HG03442 (cell line): ENCODE measurements at regions not wholly inside any gene's neighbourhood (a gene's known extent, or its start where the extent isn't known, plus 50 kb on each side); places are given as distances from the start of the nearest gene placed in this dataset.

Source experiments
- ATAC-seq: cut with Tn5 transposase; IDR thresholded peaks from one replicate; pipeline ENCODE4 v1.9.1; 2021; ENCODE audit warnings: mild to moderate bottlenecking, moderate library complexity; ENCODE audit not compliant: unreplicated experiment

- ATAC-seq: no peak
Observed at GRCh38 chr14:38850664-38851063, 252.4 kb downstream of the SEC23A start.

DNA sequence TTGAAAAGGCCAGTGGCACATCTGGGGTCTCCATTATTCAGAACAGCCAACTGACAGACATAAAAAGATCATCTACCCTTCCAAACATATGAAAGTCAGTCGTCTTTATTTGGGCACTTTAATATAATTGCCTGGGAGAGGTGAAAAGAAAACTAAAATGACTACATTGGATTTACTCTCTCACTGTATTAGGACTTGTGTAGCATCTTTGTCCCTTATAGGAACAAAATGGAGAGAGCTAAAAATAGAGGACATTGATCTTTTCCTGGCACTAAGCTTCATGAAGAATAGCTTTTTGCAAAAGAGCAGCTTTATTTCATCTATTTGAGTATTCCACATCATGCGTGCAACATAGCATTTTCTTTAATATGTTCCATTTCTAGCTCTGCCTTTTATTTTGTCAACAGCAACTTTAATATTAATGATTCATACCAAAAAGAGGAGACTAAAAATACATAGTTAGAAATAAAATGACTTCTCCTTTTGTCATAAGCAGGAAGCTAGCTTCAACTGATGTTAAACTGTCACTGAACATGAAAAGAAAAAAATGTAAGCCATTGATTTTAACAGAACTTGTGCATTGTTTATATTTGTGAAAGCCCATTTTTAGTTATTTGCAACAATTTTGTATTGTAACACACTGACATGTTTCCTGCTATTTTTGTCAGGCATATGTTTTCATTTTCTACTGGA is 254.6 kb downstream of the SEC23A start:
- no peak for ATAC-seq

- no peak for ATAC-seq
Observed at GRCh38 chr14:38847161-38847560, 255.9 kb downstream of the SEC23A start.

DNA sequence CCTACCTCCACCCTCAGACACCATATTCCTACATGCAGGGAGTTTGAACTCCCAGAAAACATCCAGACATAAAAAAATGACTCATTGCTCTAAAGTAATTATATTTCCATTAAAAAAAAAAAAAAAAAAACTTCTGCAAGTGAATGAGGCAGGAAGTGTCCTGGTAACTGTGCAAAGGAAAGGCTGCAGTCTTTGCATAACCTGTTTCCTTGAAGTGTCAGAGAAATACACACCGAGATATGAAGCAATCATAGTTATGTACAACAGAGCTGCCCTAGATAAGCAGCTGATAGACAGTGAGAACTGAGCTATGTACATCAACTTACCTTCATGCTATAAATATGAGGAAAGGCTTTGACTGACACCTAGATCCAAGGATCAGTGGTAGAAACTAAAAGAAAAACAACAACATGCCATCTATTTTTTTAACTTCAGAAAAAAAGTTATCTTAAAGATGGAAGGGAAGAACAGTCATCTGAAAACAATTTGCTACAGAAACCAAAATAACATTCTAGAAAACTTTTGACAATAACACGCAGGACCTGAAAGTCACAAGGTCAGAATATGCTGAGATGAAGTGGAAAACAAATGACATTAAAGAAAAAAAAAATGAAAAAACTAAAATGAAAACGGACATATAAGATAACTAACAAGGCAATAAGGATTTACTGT is 263.2 kb downstream of the SEC23A start:
- ATAC-seq: no peak

GRCh38 chr14:38838979-38839323 is 264.1 kb downstream of the SEC23A start:
- ATAC-seq: no peak

DNA sequence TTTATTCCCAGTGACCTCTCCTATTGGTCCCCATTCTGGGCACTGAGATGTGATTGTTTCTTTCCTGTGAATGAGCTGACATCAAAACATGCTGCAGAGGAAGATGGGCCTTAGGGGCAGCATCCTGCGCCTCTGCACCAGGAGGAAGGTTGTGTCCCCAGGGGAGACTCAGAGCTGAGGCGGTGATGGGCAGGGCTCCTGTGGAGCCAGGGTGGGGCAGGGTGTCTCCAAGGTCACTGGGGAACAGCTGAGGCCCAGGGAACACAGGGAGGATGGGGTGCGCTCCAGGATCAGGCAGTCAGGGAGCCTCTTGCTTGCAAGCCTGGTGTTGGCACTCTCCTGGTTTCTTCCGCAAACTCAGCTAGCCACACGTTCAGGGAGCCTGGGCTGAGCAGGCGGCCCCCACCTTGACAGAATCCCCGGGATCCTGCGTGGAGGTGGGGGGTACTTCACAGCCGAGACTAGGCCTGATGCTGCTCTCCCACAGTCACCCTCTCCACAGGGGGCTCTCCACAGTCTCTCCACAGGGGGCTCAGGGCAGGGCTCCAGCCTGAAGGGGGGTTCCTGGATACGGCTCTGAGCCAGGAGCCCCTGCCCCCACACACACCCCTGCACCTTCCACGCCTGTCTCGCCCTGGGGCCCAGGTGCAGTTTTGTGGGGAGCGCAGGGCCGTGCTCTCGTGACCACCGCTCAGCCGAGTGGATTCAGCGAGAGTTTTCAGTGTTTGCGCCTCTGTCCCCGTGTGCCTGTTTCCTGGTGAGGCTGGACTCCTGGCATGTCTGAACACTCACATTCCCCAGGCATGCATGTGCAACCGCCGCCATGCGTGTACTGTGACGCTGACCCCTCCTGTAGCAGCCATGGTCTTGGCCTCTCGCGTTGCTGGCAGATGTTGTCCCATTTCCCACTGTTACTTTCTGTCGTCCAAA is 264.7 kb downstream of the SEC23A start:
- ATAC-seq: no peak

DNA sequence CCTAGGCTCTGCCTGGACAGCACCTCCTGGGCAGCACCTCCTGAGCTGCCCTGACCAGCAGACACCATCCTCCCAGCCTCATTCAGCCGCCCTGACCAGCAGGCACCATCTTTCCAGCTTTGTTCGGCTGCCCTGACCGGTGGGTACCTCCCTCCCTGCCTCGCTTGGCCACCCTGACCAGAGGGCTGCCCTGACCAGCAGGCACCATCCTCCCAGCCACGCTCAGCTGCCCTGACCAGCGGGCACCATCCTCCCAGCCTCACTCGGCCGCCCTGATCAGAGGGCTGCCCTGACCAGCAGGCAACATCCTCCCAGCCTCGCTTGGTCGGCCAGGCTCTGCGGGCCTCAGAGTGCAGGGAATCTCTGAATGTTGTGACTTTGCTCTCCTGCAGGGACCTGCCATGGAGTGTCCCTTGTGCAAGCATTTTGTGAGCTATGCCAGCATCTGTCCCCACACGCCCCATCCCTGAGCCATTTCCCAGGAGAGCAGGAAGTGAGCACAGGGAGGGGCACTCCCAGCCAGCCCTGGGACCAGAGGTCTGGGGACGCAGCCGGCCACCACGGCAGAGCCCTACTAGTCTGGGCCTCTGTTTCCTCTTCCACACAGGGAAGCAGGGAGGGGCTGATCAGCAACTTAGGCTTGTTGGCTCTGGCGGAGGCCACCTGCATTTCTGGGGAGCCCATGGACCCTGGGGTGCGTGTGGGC is 265.5 kb downstream of the SEC23A start:
- no peak for ATAC-seq

DNA sequence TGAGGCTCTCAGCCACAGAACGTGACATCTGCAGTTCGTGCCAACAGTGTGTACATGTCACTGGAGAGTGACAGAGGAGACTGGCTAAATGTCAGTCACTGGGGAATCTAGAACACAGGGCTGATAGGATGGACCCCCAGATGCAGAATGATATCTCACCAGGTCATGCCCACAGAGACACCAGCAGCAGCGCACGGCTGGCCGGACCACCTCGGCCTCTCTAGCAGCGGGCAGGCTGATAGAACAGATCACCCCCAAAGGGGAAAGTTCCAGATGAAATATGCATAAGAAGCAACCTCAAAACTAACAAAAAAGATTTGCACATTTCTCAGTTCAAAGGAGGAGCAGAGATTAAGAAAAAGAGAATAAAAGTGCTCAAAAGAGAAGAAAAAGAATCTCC is 266.5 kb downstream of the SEC23A start:
- ATAC-seq: no peak

DNA sequence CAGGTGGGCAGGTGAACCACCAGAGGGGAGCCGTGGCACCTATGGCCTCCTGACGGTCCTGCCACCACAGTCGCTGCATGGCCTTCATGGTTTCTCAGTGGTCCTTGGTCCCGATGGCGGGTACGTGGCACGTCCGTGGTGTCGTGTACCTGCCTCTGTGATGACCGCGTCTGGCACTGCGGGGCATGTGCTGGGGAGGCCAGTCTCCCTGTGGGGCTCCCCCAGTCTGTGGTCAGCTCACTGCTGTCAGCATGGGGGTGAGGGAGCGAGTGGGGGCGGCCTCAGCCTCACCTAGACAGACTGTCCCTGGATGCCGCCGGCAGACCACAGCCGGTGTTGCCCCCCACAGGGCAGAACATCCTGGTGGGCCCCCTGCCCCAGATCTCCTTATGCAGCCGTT is 267.2 kb downstream of the SEC23A start:
- ATAC-seq: no peak

DNA sequence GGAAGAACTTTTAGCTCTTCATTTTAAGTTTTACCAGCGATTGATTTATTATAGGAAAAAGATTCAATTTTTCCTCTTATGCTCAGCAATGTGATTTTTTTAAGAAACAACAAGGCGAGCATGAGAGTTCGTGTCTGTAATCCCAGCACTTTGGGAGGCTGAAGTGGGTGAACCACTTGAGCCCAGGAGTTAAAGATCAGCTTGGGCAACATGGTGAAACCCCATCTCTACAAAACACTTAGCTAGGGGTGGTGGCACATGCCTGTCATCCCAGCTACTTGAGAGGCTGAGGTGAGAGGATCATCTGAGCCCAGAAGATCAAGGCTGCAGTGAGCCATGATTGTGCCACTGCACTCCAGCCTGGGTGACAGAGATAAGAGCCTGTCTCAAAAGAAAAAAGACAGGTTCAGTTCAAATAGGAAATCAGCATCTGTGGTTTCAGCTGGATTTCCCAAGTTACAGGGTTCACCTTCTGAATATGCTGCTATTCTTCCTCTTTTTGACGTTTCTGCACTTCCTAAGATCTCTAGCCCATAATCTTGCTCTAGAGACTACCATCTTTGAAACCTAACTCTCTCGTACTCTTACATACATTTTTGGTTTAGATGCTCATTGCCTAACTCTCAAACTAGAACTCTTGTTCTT is 274.7 kb downstream of the SEC23A start:
- no peak for ATAC-seq

- no peak for ATAC-seq
Observed at GRCh38 chr14:38824706-38825105, 278.3 kb downstream of the SEC23A start.

GRCh38 chr14:38818555-38818954 is 284.5 kb downstream of the SEC23A start:
- ATAC-seq: no peak

DNA sequence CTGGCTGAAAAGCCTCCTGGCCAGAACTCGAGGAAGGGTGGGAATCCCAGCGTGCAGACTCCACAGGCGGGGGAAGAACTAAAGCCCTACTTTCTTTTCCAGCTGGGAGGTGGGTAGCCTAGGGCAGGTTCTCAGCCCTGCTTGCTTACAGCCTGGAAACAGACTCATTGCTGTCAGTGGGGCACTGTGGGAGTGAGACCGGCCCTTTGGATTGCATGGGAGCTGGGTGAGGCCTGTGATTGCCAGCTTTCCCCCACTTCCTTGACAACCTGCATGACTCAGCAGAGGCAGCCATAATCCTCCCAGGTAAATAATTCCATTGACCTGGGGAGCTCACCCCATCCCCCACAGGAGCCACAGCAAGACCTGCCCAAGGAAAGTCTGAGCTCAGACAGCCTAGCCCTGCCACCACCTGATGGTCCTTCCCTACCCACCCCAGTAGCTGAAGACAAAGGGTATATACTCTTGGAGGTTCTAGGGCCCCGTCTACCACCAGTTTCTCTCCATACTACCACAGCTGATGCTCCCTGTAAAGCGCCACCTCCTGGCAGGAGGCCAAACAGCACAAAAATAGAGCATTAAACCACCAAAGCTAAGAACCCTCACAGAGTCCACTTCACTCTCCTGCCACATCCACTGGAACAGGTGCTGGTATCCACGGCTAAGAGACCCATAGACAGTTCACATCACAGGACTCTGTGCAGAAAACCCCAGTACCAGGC is 294.1 kb downstream of the SEC23A start:
- ATAC-seq: no peak

DNA sequence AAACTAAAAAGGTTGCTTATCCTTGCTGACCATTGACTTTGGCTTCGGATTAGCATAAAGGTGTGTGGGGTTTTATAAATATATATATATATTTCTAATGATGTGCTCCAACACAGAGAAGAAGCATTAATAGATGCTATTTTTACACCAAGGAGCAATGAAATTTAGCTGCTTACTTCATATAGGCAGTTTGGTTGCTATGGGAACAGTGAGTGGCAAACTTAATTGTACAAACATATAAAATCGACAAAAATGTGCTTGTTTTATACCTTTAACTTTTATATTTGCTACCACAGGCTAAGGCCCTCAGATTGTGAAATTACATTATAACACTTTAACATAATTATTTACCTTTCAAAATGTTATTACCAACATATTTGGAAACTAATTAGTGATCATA is 303.4 kb downstream of the SEC23A start:
- ATAC-seq: no peak

GRCh38 chr14:38794677-38795076 is 308.4 kb downstream of the SEC23A start:
- ATAC-seq: no peak

- no peak for ATAC-seq
Observed at GRCh38 chr14:38791862-38792261, 311.2 kb downstream of the SEC23A start.

DNA sequence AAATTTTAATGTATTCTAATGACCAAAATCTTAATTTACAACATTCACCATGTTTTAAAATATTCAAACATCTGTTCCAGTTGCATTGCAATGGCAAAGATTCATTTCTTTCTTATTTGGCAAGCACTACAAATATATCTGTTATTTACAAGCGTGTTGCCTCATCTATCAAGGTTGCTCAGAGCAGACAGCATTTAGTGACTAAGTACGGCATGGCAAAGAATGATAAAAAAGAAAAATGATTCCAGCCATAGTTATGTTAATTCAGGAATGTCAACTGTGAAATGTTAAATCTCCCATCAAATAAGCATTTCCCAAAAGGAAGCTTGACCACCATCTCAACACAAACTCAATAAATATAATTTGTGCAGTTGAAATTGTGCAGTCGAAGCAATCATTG is 312.1 kb downstream of the SEC23A start:
- ATAC-seq: no peak

DNA sequence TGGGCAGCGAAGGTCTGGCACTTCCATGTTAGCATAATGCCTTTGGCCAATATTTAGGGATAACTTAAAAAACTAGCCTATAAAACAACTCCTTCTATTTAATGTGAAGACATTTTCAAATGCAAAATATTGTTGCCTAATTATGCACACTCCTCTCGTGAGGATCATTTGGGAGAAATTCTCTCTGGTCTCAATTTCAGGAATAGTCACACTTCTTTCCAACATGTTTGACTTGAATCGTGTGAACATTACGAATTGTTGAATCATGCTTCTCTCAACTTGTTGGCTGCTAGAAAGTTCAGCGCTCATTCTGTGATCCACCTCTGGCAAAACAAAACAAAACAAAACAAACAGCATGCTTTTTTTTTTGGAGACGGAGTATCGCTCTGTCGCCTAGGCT is 313.2 kb downstream of the SEC23A start:
- no peak for ATAC-seq

DNA sequence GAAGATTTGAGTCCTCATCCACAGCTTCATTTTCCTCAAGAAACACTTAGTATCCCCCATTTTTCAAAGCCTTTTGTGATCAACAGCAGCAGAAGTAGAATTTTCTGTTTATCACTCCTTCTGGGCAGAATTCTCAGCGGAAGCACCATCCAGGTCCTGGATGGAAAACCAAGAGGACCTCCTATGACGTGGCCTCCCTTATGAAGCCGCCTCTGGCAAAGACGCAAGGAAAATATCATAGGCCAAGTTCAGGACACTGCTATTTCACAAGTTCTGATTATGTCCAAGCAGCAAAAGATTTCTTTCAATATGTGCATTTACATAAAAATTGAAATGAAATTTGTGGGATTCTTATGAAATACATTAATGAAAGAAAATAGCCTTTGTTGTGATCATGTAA is 315.0 kb downstream of the SEC23A start:
- no peak for ATAC-seq

DNA sequence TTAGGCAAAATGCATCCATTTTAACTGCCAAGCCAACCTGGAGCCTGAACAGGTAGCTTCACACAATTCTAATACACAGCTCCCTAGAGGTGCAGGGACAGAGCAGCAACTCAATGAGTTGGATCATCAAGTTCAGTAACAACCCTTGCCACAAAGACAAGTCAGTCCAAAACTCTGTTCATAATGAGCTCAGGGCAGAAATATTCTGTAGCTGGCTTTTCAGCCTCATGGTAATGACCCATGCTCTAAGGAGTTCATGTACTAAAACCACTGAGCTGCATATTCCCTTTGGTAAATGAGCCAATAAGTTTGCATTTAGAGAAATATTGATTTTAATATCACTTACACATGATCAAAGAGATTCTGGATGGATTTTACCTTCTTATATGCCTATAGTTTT is 316.1 kb downstream of the SEC23A start:
- ATAC-seq: no peak
